ENCODE measurements at regions not wholly inside any gene's neighbourhood (a gene's known extent, or its start where the extent isn't known, plus 50 kb on each side); places are given as distances from the start of the nearest gene placed in this dataset.
"Not testable (repeated sequence)": the region's sequence is repeated elsewhere in the genome, so short reads cannot be mapped to it uniquely, and the experiment has no call there.

DNA sequence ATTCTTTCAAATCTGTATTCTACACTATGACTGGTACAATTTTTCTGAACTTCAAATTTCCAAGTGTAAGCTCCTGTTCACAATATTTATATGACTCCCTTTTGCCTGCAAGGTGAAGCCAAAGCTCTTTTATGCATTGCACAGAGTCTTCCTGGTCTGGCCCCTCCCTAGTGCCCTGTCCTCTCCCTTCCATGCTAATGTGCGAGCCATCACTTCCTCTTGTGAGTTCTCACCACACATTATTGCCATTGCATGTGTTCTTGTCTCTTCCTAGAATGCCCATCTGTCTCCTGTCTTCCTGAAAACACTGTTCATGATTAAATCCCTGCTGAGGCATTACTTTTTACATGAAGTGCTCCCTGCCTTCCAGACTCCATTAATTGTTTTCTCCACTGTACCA lies 169.9 kb downstream of the MC4R start:
- no peak for DNase-seq (ENCODE audit: low read depth)

DNA sequence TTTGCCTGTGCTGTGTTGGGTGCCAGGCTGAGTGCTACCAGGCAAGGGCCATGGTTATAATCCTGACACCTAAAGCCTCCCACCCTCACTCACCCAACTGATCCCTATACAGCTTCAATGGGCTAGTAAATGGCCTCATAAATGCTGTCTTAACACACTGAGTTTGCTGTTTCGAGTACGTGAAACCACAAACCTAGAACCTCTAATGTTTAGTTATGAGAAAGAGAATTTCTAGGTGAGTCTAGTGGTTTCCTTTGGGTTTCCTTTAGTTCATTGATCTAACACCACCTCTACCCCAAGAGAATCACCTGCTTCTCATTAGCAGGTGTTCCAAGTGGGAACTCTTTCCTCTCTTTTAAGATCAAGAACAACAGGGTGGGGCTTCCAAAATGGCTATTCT lies 172.0 kb downstream of the MC4R start:
- DNase-seq (ENCODE audit: low read depth) = no peak

DNA sequence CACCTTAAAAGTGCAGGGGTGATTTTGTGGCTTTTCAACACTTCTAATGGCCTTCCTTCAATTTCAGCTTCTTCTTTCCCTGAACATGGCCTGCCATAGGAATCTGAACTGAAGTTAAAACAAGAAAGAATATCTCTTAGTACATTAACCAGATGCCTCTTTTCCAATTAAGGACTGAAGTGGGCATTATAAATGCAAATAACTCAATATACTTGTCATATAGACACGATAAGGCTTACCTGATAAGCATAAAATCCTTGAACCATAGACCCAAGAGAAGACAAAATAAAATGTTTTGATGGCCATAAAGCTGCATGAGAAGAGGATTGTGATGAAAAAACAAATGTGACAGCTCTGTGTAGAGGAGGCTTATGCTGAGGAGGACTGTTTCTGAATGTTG lies 173.1 kb downstream of the MC4R start:
- DNase-seq (ENCODE audit: low read depth) = no peak

DNA sequence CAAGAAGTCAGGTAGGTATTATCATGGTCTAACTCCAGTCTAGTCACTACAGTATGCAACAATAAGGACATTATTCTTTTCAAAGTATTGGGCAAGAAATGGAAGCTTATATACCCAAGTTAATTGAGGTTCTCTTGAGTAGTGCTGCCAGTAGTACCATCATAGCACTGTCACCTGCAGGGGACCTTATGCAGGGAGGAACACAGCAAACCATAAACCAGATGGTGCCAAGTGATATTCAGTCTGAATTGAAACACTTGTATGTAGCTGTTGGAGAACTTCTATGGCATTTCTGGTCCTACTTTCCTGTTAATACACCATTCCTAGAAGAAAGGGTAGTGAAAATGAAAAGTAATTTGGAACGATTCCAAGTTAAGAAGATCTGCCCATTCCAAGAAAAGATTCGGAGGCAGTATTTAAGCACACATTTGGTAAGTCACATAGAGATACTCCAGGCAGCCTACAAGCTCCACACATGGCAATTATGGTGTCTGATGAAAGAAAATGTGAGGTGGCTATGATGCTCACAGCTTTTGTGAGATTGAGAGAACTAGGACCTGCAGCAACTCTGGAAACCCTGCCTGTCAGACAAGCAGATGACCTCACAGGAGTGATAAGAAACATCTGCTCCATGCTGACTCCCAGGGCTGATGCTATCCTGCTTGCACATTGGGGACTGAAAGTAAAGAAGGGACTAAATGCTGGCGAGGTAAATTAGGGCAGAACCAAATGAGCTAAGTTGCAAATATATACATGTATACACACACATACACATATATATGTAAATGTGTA lies 174.7 kb downstream of the MC4R start:
- no peak for DNase-seq (ENCODE audit: low read depth)

DNA sequence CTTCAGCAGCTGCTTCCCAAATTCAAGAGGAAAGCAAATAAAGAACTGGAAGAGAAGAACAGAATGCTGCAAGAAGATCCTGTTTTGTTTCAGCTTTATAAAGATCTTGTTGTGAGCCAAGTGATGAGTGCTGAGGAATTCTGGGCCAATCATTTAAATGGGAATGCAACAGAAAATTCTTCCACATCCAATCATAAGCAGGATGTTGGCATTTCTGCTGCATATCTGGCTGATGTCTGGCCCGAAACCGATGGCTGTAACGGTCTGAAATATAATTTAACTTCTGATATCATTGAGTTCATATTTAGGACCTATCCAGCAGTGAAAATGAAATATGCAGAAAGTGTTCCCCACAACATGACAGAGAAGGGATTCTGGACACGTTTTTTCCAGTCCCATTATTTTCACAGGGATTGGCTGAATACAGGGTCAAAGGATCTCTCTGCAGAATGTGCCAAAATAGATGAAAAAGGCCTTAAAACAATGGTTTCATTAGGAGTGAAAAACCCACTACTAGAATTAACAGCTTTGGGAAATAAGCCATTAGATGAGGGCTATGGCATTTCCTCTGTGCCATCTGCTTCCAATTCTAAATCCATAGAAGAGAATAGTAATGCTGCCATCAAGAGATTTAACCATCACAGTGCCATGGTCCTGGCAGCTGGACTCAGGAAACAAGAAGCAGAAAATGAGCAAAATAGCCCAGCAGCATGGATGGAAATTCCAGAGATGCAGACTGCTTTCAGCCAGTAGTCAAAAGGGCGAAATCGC lies 175.6 kb downstream of the MC4R start:
- no peak for DNase-seq (ENCODE audit: low read depth)

DNA sequence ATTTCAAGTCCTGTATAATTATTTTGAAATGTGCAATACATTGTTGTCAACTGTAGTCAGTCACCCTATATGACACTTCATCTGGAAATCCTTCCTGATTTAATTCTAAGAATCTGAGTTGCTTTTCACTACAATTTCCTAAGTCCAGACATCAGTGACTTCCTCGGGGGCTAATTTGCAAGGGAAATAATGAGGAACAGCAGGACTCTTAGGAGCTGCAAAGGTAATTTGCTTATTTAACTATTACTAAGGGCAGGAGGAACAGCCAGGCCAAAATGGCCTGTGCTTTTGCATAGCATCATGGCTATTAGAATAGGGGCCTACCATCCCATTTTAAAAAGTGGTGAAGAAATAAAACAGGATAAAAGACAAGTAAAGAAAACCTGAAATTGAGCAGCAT lies 178.8 kb downstream of the MC4R start:
- no peak for DNase-seq (ENCODE audit: low read depth)

DNA sequence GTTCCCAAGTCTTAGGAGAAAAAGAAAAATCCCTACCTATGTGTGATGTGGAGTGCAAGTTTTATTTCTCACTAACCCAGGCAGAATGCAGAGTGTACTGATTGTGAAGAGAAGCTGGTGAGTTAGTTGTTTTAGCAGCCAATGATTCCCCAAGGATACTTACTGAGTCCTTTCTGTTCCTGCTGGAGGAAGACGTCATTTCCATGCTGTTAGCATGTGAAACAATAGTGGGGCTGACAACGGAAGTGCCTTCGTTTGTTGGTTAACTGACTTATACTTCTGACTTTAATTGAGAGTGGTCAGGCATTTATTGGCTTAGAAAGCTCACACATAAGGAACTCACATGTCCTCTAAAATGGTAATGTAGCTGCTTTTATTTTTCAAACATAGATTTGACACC lies 180.6 kb downstream of the MC4R start:
- no peak for DNase-seq (ENCODE audit: low read depth)

DNA sequence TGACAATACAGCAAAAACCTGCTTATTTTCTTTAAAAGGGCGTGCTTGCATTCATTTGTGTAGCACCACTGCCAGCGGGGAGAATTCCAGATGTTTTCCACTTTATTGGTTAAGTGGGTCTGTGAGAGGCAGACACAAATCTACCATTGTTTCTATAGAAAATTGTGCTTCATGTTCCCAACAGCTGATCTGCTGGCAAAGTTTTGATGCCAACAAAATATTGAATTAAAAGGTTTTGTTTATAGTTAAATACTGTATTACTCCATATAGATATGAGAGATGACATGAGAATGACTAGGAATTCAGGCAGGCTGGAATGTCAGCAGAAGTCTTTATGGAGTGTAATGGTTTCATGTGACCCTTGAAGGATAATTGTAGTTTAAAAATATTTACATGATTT lies 182.7 kb downstream of the MC4R start:
- DNase-seq (ENCODE audit: low read depth) = no peak

DNA sequence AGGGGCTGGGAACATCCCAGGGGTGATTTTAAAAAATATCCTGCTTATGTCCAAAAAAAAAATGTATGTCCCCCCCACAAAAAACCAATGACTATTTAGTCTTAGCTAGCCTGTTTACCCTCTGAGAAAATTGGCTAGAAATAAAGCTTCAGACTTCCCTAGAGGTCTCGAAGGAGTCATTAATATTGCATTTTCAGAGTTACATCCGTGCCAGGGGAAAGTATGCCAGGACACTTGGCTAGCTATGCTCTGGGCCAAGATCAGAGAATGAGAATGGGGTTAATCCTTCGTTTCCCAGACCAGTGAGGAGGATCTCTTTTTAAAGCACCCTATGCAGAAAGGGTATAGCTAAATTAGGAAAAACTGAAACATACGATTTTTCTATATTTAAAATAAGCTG lies 183.6 kb downstream of the MC4R start:
- no peak for DNase-seq (ENCODE audit: low read depth)

DNA sequence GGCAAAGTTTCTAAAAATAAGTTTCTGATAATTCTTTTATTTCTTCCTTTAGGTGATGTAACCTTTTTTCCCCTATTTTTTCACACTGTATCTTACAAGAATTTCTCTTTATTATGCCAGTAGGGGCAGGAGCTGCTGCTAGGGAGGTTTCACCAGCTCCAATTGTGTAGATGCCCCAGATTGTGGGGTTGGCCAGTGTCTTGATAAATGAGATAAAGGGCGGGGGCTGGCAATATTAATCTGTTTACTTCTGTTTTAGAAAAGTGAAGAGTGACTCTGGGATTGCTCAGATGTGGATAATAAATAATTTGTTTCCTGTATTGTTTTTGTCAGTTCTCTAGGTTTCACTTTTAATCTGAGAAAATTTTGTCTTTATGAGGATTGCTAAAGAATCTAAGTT lies 190.4 kb downstream of the MC4R start:
- DNase-seq (ENCODE audit: low read depth) = no peak

DNA sequence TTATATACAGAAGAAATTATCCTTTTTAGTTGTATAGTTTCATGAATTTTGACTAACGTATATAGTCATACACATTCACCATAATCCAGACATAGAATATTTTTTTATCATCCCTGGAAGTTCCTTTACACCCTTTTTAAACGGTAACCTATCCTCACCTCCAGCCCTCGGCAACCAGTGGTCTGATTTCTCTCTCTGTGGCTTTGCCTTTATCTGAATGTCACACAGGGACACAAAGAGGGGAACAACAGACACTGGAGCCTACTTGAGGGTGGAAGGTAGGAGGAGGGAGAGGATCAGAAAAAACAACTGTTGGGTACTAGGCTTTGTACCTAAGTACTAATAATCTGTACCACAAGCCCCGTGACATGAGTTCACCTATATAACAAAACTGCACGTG lies 191.9 kb downstream of the MC4R start:
- DNase-seq (ENCODE audit: low read depth) = no peak

DNA sequence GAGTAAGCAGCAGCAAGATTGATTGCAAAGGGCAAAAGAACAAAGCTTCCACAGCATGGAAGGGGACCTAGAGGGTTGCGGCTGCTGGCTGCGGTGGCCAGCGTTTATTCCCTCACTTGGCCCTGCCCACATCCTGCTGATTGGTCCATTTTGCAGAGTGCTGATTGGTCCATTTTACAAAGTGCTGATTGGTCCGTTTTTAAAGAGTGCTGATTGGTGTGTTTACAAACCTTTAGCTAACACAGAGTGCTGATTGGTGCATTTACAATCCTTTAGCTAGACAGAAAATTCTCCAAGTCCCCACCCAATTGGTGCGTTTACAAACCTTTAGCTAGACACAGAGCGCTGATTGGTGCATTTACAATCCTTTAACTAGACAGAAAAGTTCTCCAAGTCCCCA lies 194.4 kb downstream of the MC4R start:
- DNase-seq (ENCODE audit: low read depth) = not testable (repeated sequence)

DNA sequence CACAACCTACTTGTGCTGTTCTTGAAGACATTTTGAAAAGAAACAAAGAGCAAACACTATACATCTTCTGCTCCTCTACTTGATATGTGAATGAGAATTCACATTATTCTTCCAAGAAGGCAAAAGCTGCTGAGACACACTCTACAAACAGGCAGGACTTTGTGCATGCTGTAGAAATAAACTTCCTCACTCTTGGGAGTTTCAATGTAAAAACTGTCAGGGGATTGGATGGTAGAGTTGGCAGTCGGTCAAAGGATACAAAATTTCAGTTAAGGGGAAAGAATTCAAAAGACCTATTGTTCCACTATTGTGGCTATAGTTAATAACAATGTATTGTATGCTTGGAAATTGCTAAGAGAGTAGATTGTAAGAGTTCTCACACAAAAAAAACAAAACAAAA lies 196.3 kb downstream of the MC4R start:
- DNase-seq (ENCODE audit: low read depth) = no peak

DNA sequence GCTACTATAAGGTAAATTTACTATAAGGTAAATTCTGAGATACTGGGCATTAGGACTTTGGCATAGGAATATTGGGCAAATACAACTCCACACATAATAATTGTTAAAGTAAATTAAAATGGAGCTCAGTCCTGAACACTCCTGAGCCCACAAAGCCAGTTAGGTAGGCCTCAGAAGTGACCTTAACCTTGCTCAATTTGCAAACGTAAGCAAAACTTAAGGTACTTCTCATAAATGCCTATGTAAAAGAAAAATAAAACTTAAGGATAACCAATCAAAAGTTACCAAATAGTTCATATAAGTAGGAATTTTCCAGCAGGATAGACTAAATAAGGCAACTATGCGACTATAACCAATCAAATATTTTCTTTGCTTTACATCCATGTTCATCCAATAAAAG lies 197.7 kb downstream of the MC4R start:
- no peak for DNase-seq (ENCODE audit: low read depth)

DNA sequence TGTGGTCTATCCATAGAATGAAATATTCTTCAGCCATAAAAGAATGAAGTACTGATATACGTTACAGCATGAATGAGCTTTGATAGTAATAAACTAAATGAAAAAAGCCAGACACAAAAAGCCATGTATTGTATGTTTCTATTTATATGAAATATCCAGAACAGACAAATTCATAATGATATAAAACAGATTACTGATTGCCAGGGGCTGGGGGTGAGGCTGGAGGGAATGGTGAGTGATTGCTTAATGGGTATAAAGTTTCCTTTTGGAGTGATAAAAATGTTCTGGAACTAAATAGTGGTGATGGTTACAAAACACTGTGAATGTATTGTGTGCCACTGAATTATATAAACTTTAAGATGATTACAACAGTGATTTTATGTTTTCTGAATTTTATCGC lies 200.5 kb downstream of the MC4R start:
- DNase-seq (ENCODE audit: low read depth) = no peak

DNA sequence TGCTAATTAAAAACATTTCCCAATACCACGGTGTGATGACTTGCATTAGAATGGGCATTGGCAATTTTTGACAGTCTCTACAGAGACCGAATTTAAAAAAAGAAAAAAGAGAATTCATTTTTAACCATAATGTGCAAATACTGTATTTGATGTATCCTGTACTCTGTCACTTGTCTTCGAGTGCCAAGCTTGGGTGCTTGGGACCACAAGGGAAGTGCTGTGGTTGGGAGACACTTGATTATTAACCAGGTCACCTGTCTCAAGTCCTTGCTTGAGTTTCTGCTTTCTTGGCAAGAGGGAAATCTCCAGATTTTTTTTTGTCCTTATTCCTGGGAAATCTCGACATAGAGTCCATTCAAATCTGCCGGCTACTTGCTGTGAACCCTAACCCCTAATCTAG lies 209.0 kb downstream of the MC4R start:
- DNase-seq (ENCODE audit: low read depth) = no peak

DNA sequence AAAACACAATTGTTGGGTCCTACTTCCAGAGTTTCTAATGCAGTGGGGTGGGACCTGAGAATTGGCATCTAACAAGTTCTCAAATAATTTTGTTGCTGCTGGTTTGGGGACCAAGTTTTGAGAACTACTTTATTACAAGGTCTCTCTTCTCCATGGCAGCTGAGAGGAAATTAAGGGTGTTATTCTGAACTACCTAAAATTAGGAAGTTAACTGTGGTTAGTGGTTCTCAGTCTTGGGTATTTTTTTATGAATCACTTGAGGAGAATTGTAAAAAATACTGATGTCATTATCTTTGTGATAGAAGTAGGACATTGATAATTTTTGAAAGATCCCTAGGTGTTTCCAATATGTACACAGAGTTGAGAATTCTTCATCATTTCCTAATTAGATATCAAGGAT lies 210.2 kb downstream of the MC4R start:
- DNase-seq (ENCODE audit: low read depth) = no peak

DNA sequence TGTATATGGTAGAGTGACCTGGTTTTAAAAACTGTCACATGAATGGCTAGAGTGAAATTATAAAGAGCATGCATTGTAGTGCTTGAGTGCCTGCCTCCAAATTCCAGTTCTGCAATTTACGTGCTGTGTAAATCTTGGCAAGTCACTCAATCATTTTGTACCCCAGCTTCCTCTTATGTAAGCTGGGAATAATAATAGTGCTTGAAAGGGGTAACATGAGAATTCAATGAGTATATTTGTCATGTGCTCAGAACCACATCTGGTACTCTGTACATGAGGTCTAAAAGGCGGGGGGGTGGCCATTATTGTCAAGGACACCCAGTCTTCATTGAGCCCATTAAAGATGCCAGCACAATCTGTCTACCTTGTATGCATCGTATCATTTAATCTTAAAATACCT lies 214.8 kb downstream of the MC4R start:
- DNase-seq (ENCODE audit: low read depth) = no peak

DNA sequence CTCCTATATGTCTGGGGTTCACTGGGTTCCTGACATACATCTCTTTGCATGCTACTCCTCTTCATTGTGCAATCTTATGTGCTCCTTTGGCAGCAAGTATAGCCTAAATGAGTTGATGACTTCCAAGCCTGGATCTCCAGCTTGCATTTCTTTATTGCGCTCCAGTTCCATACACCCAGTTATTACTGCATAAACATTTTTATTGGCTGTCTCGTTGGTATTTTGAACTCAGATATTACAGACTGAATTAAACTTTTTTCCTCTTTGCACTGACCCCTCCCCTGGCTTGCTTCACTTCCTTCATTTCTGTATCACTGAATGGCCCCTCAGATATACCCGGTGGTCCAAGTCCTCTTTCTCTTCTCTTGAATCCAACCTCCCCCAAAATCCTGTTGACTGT lies 219.2 kb downstream of the MC4R start:
- DNase-seq (ENCODE audit: low read depth) = no peak

DNA sequence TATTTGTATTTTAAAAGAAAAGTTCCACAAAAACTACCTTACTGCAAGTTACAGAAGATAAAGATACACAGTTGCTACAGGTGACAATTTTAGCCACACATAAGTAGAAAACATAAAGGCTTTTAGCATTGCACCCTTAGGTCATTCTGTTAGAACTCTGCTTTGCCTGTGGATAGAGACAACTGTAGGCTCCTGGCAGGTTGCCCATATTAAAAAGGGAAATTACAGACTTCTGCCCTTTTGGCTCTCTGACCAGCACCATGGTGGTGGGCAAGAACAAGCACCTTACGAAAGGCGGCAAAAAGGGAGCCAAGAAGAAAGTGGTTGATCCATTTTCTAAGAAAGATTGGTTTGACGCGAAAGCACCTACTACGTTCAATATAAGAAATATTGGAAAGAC lies 223.3 kb downstream of the MC4R start:
- no peak for DNase-seq (ENCODE audit: low read depth)

DNA sequence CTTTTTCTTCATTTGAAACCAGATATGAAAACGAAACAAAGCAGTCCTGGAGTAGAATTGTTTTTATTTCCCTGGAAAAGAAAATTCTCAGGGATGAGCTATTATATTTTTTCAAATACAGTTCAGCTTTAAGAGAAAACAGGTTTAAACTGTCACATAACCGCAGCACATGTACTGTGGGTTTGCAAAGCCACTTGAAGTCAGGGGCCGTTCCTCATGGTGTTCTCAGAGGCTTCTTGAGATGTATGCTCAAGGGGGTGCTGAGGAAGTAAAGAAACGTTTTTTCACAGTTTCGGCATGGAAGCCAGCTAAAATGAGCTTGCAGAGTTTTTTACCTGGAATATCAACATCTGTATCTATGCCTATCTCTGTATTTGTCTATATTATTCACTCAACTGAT lies 225.3 kb downstream of the MC4R start:
- no peak for DNase-seq (ENCODE audit: low read depth)

DNA sequence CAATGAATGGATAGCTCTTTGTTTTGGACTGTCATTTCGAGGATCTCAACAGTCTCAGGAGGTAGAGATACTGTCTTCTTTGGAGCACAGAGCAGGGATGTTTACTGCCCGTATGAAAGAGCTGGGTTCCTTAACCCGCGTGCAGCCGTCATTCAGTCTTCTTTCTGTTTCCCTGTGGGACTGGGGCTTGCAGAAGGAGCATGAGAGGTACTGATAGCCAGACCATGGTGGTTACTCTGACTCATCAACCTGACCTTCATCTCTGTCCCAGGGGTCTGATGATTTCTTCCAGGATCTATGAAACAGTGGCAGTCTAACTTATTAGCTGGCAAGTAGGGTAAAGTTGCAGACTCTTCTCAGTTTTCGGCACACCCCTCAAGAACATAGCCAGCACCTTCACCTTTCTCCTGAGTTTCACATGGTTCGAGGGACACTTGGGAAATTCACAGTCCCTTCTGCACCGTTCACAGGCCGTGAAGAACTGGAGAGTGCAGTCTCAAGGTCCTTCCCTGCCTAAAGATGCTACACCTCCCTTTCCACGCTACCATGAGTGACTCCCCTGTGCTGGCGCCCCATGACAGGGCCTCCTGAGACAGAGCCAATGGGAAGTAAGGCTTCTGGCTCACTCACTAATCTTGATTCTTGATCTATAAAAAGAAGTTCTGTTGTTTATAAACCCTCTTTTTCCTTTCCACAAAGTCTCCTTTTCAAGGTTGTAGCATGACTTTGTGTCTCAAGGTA lies 226.2 kb downstream of the MC4R start:
- DNase-seq (ENCODE audit: low read depth) = no peak

DNA sequence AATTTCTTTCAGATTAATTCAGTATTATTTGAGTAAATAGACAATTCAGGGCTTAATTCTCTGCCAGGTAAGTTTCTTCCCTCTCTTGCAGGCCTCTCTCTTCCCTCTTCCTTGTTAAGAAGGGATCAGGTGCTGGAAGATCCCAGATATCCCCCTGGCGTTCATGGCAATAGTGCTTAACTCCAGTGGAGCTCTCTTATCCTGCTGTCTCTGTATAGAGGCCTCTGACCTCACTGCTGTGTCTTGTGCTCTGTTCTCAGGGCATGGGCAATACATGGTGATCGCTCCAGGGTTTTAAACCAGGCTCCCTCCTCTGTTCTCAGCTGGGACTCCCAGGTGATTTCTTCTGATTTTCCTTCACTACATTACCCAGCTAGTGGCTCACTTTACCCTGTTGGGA lies 226.8 kb downstream of the MC4R start:
- DNase-seq (ENCODE audit: low read depth) = no peak

Data from stimulated activated CD4-positive, alpha-beta T cell treated with anti-CD3 and anti-CD28 coated beads, Interleukin-2, amount 100 ng/mL, for 4 hours (primary cell).